Nephron (organoid): ENCODE measurements at regions not wholly inside any gene's neighbourhood (a gene's known extent, or its start where the extent isn't known, plus 50 kb on each side); places are given as distances from the start of the nearest gene placed in this dataset.

ENCODE experiments used
- H3K27ac Mint-ChIP-seq, 3 experiments: 2 replicates each; pipeline ENCODE4 v1.8.0; 2020; ENCODE audit warnings: mixed read lengths in 3 of 3, mild to moderate bottlenecking in 2 of 3, moderate library complexity in 1 of 3
- H3K27me3 Mint-ChIP-seq: 2 replicates; pipeline ENCODE4 v1.8.0; 2021; ENCODE audit warnings: low read depth, mild to moderate bottlenecking, moderate library complexity, mixed read lengths
- H3K36me3 Mint-ChIP-seq: 2 replicates; pipeline ENCODE4 v1.8.0; 2020; ENCODE audit warnings: low read depth, mixed read lengths
- H3K4me1 Mint-ChIP-seq: 2 replicates; pipeline ENCODE4 v1.8.0; 2020; ENCODE audit warnings: mixed read lengths
- H3K4me3 Mint-ChIP-seq, 3 experiments: 2 replicates each; pipeline ENCODE4 v1.8.0; 2020; ENCODE audit warnings: mild to moderate bottlenecking in 3 of 3, mixed read lengths in 3 of 3, moderate library complexity in 2 of 3
- H3K9me3 Mint-ChIP-seq: 2 replicates; pipeline ENCODE4 v1.8.0; 2020; ENCODE audit warnings: mixed read lengths
- TF ChIP-seq, protein P1 (sequence below), 3 experiments: fragments of 200-600 bp; sonication (generic); IDR thresholded peaks; one replicate each; pipeline ENCODE4 v1.5.0; 2021; ENCODE audit warnings: antibody characterized with exemption in 3 of 3; ENCODE audit not compliant: unreplicated experiment in 3 of 3

DNA sequence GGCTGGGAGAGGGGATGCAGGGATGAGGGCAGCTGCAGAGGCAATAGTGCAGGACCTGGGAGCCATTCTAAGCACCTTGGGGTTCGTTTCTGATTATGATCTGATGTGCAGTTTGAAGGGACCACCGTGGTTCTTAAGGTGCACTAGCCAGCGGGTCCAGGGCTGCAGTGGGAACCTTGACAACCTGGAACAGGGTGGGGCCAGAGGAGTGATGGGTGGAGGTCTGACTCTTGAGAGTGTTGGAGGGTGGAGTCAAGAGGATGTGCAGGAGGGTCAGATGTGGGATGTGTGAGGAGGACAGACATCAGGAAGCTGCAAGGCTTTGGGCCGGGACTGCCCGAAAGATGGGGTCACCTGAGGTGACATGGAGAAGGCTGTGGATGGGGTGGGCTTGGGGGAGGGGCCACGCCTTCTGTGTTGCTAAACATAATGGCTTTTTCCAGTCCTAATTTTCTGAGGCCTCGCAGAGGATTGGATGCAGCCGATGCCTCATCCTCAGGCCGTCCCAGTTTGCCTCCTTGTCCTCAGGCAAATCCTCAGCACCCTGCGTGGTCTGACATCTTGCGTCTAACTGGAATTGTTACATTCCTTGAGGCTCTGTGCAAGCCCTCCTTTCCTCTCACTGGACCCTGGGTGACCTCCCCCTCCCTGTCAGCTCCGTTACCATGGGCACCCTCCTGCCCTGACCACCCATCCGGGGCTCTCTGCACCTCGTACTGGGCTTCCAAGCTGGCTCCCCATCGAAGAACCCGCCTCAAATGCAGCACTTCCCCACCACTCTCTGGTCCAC lies 61.4 kb upstream of the TRPM1 start:
- H3K4me1 Mint-ChIP-seq: peaks cover 3% of the 10 kb centered on the region
- peaks cover 11% of the 10 kb centered on the region for H3K27me3 Mint-ChIP-seq
- H3K36me3 Mint-ChIP-seq: no peaks in the 10 kb centered on the region
- no peaks in the 10 kb centered on the region for H3K9me3 Mint-ChIP-seq
- no peak overlapping the region for H3K4me3 Mint-ChIP-seq
- TF ChIP-seq, protein P1, sequence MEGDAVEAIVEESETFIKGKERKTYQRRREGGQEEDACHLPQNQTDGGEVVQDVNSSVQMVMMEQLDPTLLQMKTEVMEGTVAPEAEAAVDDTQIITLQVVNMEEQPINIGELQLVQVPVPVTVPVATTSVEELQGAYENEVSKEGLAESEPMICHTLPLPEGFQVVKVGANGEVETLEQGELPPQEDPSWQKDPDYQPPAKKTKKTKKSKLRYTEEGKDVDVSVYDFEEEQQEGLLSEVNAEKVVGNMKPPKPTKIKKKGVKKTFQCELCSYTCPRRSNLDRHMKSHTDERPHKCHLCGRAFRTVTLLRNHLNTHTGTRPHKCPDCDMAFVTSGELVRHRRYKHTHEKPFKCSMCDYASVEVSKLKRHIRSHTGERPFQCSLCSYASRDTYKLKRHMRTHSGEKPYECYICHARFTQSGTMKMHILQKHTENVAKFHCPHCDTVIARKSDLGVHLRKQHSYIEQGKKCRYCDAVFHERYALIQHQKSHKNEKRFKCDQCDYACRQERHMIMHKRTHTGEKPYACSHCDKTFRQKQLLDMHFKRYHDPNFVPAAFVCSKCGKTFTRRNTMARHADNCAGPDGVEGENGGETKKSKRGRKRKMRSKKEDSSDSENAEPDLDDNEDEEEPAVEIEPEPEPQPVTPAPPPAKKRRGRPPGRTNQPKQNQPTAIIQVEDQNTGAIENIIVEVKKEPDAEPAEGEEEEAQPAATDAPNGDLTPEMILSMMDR (IDR thresholded peaks at IDR 0.05; ENCODE audit: unreplicated experiment in 3 of 3): no peak
- no peak overlapping the region for H3K27ac Mint-ChIP-seq

DNA sequence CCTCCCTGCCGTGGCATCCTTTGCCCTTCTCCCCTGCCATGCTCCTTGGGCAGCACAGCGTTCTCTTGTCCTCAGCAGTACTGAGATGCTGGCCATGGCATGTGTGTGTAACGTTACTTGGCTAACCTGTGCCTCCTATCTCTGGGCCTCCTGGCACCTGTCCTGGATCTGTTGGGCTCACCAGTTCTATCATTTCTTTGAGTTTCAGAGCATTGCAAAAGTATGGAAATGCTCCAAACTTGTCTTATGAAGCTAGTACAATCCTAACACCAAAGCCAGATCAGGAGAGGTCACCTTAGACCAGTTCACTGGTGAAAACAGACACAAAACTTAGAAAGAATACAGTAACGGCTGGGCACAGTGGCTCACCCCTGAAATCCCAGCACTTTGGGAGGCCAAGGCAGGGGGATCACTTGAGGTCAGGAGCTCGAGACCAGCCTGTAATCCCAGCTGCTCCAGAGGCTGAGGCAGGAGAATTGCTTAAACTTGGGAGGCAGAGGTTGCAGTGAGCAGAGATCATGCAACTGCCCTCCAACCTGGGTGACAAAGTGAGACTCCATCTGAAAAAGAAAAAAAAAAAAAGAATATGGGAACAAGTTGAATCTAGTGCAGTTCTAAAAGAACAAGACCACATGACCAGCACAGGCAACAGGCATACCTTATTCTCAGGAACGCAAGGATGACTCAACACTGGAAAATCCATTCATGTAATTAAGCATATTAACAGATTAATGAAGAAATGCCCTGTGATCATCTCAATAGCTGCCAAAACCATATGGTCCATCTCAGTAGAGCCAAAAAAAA lies 62.4 kb upstream of the TRPM1 start:
- no peak overlapping the region for H3K4me3 Mint-ChIP-seq
- peaks cover 8% of the 10 kb centered on the region for H3K27me3 Mint-ChIP-seq
- no peaks in the 10 kb centered on the region for H3K36me3 Mint-ChIP-seq
- no peaks in the 10 kb centered on the region for H3K9me3 Mint-ChIP-seq
- H3K27ac Mint-ChIP-seq: no peak overlapping the region
- TF ChIP-seq, protein P1 (IDR thresholded peaks at IDR 0.05; ENCODE audit: unreplicated experiment in 3 of 3): no peak
- no peaks in the 10 kb centered on the region for H3K4me1 Mint-ChIP-seq

DNA sequence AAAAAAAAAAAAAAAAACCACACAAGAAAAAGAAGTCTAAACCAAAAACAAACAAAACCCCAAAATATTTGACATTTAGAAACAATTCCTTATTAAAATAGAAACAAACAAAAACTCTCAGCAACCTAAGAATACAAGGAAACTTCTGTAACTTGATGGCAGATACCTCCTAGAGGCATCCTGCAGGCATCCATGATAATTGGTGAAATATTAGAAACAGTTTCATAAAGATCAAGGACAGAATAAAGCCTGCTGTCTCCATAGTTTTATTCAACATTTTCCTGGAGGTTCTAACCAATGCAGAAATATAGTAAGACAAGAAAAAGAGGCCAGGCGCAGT lies 63.0 kb upstream of the TRPM1 start:
- H3K36me3 Mint-ChIP-seq: no peaks in the 10 kb centered on the region
- H3K4me3 Mint-ChIP-seq: no peak overlapping the region
- H3K9me3 Mint-ChIP-seq: no peaks in the 10 kb centered on the region
- H3K27ac Mint-ChIP-seq: no peak overlapping the region
- H3K4me1 Mint-ChIP-seq: no peaks in the 10 kb centered on the region
- TF ChIP-seq, protein P1 (IDR thresholded peaks at IDR 0.05; ENCODE audit: unreplicated experiment in 3 of 3): no peak
- H3K27me3 Mint-ChIP-seq: peaks cover 7% of the 10 kb centered on the region

- TF ChIP-seq, protein P1 (IDR thresholded peaks at IDR 0.05; ENCODE audit: unreplicated experiment in 3 of 3): no peak
- Mint-ChIP-seq H3K9me3 (no peaks in the 10 kb centered on the region), H3K4me1 (no peaks in the 10 kb centered on the region), H3K27ac (no peak overlapping the region), H3K4me3 (no peak overlapping the region), H3K27me3 (peaks cover 4% of the 10 kb centered on the region), H3K36me3 (no peaks in the 10 kb centered on the region)
These were observed 68.0 kb upstream of the TRPM1 start for GRCh38 chr15:31169558-31169957.

GRCh38 chr15:31171731-31172130 lies 70.2 kb upstream of the TRPM1 start:
- Mint-ChIP-seq H3K9me3 (no peaks in the 10 kb centered on the region), H3K4me3 (no peak overlapping the region), H3K27ac (no peak overlapping the region), H3K36me3 (no peaks in the 10 kb centered on the region), H3K27me3 (peaks cover 4% of the 10 kb centered on the region), H3K4me1 (no peaks in the 10 kb centered on the region)
- TF ChIP-seq, protein P1 (IDR thresholded peaks at IDR 0.05; ENCODE audit: unreplicated experiment in 3 of 3): no peak
